HG03139 (cell line): ENCODE measurements at regions not wholly inside any gene's neighbourhood (a gene's known extent, or its start where the extent isn't known, plus 50 kb on each side); places are given as distances from the start of the nearest gene placed in this dataset.

Experiments
- ATAC-seq: cut with Tn5 transposase; IDR thresholded peaks from one replicate; pipeline ENCODE4 v1.9.1; 2021; ENCODE audit not compliant: unreplicated experiment

GRCh38 chr11:28464252-28464867 lies 356.2 kb downstream of the METTL15 start:
- ATAC-seq, result no peak

GRCh38 chr11:28463826-28464225 lies 355.6 kb downstream of the METTL15 start:
- ATAC-seq, result no peak

GRCh38 chr11:28461846-28462245 lies 353.7 kb downstream of the METTL15 start:
- ATAC-seq, result no peak

- ATAC-seq, result no peak
Measured at GRCh38 chr11:28461338-28461737, 353.1 kb downstream of the METTL15 start.

GRCh38 chr11:28460348-28460747 lies 352.2 kb downstream of the METTL15 start:
- no peak for ATAC-seq

- no peak for ATAC-seq
Measured at GRCh38 chr11:28459912-28460311, 351.7 kb downstream of the METTL15 start.

- ATAC-seq, result no peak
Measured at GRCh38 chr11:28457481-28458065, 349.4 kb downstream of the METTL15 start.

- no peak for ATAC-seq
Measured at GRCh38 chr11:28448186-28448585, 340.0 kb downstream of the METTL15 start.

- ATAC-seq, result no peak
Measured at GRCh38 chr11:28447226-28447625, 339.0 kb downstream of the METTL15 start.

GRCh38 chr11:28442131-28442530 lies 333.9 kb downstream of the METTL15 start:
- ATAC-seq, result no peak

GRCh38 chr11:28439403-28439802 lies 331.2 kb downstream of the METTL15 start:
- ATAC-seq, result no peak

- no peak for ATAC-seq
Measured at GRCh38 chr11:28420099-28420498, 311.9 kb downstream of the METTL15 start.

GRCh38 chr11:28417601-28418323 lies 309.6 kb downstream of the METTL15 start:
- no peak for ATAC-seq

- ATAC-seq, result no peak
Measured at GRCh38 chr11:28412029-28412428, 303.8 kb downstream of the METTL15 start.

GRCh38 chr11:28401446-28401845 lies 293.3 kb downstream of the METTL15 start:
- ATAC-seq, result no peak

GRCh38 chr11:28400331-28401100 lies 292.3 kb downstream of the METTL15 start:
- no peak for ATAC-seq

GRCh38 chr11:28393348-28393747 lies 285.2 kb downstream of the METTL15 start:
- ATAC-seq, result no peak

- no peak for ATAC-seq
Measured at GRCh38 chr11:28384418-28384817, 276.2 kb downstream of the METTL15 start.

- no peak for ATAC-seq
Measured at GRCh38 chr11:28383456-28383855, 275.3 kb downstream of the METTL15 start.
